GM19043 (cell line): ENCODE measurements at regions not wholly inside any gene's neighbourhood (a gene's known extent, or its start where the extent isn't known, plus 50 kb on each side); places are given as distances from the start of the nearest gene placed in this dataset.

Source experiments
- ATAC-seq: cut with Tn5 transposase; IDR thresholded peaks from one replicate; pipeline ENCODE4 v1.9.1; 2021; ENCODE audit warnings: low read depth; ENCODE audit not compliant: unreplicated experiment

DNA sequence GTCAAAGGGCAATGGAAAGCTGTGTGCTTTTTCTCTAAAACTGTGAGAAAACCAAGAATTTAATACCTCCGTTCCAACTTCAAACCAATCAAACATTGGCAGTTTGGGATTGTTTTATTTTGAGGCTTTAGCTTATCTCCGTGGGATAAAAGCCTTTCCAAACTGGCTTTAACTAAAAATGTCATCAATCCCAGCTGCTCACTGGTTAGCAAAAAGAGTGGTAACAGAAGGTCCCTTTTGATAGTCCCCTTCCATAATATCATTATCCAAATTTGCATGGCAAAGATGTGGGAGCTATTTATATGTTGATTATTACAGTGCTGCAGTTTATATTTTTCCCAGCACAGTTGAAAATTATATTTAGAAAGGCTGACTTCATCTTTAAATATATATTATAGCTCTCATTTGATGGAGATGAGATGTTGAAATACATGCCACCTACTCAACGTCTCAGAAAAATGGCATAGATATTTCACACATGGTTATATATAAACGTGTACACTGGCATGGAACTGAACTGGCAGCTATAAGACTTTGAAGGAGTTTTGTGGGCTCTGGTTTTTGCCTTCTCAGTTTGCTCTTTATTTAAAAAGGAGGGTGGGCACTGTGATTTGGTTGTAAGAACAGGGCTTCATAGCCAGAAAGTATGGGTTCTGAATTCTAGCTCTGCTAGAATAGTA lies 707.1 kb upstream of the SLIT2 start:
- ATAC-seq, result no peak

DNA sequence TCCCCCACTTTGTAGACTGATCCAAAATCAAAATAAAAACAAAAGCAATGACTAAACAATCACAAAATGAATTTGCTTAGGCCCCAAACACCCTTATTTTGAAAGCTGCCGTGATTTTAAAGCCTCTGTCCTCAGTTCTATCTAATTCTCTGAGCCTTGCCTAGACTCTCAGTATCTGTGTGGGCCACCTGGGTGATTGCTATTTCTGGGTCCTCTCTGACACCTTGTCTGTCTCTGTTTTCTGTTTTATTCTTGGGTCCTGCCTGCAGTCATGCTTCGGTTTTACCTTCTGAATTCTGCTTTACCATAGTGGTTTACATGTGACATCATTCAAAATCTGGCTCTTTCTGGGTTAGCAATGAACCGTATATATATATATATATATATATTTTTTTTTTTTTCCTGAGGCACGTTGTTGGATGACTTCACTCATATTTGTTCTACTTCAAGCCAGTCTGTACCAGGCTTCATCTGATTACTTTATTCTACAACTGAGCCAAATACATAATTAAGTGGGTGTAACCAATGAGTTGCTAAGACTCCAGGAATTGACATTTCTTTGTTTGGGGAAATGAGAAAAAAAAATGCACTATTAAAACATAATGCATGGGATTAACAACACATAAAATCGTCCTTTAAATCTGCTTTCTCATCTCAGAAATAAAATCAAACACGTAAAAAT lies 710.7 kb upstream of the SLIT2 start:
- ATAC-seq, result no peak

DNA sequence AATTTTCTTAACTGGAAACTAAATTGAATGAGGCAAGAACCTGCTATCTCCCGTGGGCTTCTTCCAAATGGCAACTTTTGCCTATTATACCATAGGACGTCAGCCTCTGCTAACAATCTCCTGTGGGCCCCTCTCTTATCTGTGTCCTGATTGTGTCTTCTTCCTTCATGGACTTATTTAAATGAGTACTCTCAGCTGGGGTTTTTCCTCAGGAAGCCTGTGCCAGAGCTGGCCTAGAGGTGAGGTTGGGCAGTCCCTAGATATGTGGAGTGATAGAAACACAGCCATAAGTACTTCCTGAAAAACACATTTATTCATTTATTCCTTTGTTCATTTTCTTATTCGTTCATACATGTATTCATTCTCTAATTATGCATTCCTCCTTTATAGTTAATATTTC lies 712.5 kb upstream of the SLIT2 start:
- ATAC-seq, result no peak

DNA sequence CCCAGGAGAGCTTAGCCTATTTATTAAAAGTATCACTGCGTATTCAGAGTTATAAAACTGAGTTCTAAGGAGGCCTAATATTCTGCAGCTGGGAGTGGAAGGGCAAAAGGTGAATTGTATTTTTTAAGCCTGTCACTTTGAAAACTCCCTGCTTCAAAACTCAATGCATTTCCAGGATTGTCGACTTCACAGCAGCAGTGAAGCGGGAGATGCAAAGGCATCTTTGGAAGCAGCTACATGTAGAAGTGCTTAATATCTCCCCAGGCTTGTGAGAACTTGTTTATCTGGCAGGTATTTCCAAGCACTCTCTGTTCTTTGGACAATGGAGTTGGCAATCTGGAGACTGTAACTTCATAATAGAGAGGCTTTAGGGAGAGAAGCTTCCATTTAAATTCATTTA lies 717.5 kb upstream of the SLIT2 start:
- ATAC-seq, result no peak

DNA sequence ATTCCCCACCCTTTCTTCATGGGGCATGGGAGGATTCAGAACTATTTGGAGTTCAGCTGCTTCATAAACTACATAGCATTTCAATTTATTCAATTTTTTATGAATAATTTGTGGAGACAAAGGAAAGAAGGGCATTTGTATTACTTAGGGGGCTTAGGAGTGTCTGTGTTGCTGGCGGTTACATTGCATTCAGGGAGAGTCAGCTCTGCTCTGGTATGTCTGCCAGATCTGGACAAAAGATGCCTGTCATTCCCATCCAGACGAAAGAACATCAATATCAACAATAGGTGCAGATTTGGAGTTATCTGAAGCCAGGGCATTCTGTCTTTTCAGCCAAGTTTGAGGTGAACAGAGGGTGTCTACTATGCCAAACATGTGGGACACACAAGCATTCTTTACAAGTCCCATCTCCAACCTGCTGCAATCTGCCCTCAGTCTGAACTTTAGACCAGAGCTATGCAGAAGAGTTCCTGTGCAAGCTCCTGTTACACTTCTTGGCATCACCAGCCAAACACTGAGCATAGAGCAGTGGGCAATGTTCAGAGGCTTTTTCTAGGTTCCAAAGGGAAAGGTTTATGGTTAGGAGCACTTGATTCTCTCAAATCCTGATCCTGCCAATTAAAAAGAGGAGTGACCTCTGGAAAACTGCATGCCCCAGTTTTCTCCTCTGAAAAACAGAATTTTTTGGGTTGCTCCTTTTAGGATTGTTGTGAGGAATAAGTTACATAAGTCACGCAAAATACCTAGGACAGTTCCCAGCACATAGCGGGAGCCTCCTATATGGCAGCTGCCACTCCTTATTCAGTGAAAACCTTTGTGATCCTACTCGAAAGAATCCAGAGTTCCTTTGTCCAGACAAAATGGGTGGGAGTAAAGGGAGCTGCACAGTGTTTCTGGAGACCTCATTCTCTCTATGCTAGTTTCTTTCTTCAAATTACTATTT lies 719.5 kb upstream of the SLIT2 start:
- no peak for ATAC-seq

DNA sequence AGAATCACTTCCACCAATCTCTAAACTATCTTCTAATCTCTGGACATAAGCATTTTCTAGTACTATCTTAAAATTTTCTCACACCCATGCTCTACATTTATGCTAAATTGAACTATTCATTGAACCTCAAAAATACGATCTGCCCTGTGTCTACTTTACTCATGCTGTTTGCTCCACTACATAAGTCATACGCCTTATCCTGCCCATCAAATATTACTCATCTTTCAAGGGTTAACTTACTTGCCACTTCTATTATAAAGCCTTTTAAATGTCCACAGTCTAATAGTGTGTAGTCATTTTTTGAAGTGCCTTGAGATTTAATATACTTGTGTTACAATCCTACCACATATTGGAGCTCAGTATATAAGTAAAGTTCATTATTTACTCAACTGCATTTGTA lies 727.7 kb upstream of the SLIT2 start:
- ATAC-seq, result no peak

DNA sequence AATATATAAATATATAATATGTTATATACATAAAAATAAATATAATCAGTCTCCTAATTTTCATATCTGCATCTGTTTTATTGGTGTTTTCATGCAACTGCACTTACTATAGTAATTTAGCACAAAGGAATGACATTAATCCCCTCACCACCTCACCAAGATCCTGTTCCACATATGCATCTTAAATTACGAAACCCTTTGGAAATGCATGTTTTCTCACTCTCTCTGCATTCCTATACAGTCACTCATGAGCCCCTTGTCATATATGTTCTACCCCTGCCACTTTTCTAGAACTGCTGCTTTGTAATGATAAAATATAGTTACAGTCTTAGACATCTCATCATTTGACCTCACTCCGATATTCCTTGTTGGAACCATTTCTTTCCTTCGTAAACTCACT lies 728.7 kb upstream of the SLIT2 start:
- ATAC-seq, result no peak

DNA sequence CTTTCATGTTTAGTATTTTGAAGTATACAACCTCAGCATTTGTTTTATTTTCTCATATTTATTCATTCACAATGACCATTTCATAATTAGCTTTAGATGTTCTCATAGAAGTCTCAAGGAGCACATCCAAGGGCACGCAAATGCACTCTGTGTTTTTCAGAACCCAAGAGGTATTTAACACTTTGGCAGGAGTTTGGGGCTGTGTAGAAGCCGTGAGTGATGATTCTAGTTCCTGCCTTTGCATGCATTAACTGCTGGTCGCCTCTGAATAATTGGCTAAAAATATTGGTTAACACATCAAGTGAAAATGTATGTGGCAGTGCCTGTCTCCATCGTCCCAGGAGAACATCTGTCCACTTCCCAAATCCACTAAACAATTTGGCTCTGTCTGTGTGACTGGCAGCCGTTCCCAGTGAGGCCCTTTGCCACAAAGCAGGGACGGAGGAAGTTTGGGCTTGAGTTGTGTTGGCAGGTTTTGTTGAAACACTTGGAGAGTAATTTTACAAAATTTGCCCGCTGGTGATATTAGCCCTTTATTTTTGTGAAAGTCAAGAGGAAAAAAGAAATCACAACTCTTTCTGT lies 730.7 kb upstream of the SLIT2 start:
- ATAC-seq, result no peak

DNA sequence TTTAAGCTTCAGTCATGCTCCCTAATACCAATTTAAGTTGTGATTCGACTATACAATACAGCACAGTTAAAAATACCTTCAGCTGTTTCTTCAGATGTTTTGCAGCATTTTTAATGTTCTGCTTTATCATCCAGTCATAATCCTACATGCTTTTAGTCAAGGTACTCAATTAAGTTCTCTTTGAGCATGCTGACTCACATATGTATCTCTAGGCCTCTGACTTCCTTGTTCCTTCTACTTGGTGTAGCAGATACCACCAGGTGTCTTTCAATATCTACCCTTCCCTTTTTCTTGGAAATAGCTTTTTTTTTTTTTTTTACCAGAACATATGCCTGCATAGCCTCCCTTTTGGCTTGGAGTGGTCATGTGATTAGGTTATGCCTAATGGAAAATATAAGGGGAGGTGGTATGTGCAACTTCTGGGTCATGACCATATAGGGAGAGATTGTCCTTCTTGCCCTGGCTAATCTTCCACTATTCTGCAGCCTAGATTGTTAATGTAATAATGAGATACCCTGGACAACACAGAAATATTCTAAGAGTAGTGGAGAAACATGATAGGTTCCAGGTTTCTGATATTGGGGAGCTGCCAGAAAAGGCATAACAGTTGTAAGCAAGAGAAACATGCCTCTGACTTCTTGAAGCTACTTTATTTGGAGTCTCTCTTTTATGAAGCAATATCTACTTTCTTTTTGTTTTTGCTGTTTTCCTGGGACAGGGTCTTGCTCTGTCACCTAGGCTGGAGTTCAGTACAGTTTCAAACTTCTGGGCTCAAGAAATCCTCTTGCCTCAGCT lies 737.2 kb upstream of the SLIT2 start:
- no peak for ATAC-seq

DNA sequence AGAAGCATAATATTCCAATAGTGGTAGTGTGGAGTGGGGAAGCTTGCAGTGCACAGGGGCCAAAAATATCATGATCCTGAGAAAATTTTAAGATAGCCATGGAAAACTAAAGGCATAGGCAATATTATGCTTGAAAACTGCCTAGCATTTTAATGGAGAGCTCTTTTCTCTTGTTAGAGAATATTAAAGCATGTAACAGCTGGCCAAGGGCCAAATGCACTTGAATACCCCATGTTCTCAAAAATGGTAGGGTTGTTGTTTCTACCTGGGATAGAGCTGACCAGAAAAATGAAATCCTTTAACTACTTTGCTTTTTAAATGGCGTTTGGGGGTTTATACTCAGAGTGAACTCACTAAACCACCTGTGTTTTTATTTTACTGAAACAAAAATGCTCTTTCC lies 739.6 kb upstream of the SLIT2 start:
- ATAC-seq, result no peak

DNA sequence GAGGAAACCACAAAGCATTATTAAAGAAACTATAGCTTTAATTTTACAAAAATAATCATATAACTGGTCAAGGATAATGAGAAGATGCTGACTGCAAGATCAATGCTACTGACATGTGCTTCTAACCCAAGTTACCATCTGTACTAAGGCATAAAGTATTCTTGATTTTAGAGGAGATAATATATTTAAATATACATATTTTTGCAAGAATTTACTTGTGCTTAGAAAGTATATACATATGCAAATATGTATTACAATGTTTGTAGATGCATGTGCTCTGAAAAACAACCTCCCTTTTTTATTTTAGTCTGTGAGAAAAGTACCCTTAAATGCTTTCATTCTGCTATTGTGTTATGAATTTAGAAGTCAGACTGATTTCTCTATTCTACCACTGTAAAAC lies 740.7 kb upstream of the SLIT2 start:
- no peak for ATAC-seq

DNA sequence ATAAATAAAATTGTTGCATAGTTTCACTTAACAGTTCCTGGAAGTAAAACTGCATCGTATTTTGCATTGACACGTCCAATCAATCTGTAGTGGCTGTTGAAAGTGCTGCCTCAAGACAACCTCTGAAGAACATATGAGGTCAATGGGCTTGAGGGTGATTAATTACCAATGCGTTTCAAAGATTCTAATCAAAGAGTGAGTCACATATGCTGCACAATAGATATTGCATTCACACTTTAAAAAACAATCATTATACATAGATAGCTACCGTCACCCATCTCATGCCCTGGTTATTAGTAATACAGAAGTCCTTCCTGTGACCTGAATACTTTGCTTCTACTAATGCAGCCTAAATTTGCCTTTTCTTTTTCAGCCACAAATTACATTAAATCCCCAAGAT lies 743.3 kb upstream of the SLIT2 start:
- ATAC-seq, result no peak

DNA sequence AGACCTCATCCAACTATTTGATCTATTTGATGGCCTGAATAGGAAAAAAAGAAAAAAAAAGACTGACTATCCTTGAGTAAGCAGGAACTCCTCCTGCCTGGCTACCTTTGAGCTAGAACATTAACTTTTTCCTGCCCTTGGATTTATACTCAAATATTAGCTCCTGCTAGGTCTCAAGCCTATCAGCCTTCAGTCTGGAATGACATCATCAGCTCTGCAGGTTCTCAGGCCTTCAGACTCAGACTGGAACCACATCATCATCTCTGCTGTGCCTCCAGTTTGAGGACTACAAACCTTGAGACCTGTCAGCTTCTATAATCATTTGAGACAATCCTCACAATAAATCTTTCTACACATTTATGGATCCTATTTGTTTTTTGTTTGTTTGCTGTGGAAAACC lies 754.0 kb upstream of the SLIT2 start:
- ATAC-seq, result no peak

DNA sequence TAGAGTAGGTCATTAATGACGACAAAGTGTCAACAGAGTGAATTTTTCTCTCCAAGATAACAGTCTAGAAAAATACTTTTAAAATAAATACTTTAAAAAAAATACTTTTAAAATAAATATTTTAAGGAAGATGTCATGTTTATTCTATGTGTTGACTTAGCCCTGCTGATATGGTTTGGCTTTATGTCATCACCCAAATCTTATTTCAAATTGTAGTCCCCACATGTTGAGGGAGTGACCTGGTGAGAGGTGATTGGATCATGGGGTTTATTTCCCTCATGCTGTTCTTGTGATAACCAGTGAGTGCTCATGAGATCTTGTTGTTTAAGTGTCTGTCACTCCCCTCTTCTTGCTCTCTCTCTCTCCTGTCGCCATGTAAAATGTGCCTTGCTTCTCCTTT lies 754.9 kb upstream of the SLIT2 start:
- ATAC-seq, result no peak

DNA sequence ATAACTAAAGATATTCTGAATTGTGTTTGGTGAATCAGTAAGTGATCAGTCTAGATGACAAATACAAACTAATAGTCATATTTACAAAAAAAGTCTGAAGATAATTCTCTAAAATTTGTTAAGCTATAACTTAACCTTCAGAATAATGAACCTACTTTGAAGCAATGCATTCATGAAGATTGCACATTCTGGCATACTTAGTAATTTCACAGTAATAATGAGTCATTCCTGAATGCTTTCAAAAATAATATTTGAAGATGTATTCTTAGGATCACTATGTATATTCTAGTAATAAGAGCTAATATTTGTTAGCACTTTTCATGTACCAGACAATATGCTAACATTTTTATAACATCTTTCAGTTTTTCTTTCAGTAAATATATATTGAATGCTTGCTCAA lies 756.7 kb upstream of the SLIT2 start:
- ATAC-seq, result no peak

DNA sequence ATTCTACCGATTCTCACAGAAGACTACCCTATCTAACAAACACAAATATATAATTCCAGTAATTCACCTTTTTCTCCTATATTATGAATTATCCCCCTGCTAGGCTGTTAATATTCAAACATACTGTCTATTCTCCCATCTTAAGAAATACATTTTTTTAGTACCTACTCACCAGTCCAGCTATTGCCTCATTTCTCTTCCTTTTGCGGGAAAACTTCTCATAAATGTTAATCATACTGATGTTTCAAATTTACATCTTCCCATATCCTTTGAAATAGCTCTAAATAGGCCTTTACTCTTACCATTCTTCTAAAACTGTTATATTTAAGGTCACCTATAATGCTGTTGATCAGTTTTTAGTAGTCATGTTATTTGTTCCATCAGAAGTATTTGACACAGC lies 759.1 kb upstream of the SLIT2 start:
- ATAC-seq, result no peak

DNA sequence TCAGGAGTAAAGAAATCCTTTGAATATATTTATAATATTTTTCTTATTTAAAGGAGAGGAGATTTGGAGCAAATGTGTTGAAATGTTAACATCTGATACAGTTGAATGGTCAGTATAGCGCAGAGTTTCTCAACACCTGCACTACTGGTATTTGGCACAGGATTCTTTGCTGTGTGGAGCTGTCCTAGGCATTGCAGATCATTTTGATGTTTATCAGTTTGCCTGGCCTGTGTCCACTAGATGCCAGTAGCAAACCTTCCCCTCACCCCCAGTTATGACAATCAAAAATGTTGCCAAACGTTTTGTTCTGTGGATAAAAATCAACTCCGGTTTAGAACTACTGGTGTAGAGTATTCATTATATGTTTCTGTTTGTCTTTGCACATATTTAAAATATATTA lies 765.3 kb upstream of the SLIT2 start:
- ATAC-seq, result no peak

DNA sequence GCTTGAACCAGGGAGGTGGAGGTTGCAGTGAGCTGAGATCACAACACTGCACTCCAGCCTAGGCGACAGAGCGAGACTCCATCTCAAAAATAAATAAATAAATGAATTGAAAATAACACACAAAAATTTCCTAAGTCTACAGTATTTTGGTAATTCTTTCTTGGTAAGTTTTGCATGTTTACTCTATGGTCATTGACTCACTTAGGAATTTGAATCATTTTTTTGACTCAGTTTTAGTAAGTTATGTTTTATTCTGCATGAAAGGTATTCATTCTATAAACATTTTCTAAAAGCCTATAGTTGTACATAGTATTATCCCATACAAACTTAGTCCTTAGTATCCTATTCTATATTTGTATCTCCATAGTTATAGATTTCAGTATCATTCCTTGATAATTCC lies 772.9 kb upstream of the SLIT2 start:
- no peak for ATAC-seq

DNA sequence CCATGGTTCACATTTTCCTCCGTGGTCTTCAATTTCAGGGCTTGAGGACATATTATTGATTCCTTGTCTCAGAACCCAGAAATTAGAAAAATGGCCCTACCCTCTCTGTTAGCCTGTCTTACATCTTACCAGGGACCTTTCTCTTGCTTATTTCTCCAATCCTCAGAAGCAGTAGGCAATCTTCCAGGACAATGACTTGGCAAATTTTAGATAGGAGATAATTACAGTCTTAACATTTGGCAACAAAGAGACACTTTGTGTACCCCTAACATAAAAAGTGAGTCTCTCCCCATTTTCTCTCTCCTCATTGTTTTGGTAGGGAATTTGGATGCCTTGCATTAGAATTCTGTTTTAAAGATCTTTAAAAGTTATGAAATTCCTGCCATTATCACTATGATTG lies 778.1 kb upstream of the SLIT2 start:
- no peak for ATAC-seq

DNA sequence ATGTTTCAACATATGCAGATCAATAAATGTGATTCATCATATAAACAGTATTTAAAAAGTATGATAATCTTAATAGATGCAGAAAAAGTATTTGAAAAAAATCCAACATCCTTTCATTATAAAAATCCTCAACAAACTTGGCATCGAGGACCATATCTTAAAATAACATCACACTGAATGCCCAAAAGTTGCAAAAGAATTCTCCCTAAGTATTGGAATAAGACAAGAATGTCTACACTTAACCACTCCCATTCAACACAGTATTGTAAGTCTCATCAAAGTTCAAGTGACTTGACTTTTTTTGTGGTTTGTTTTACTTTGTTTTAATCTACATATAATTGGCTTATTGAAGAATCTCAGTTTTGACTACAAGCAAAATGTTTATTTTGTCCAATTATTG lies 779.0 kb upstream of the SLIT2 start:
- ATAC-seq, result no peak
